K562 (cell line): ENCODE measurements at regions not wholly inside any gene's neighbourhood (a gene's known extent, or its start where the extent isn't known, plus 50 kb on each side); places are given as distances from the start of the nearest gene placed in this dataset.

Experiments used
- AFF4 ChIP-seq: sonication (generic); formaldehyde crosslinking; IDR thresholded peaks from 2 replicates; pipeline ENCODE4 v1.8.0; 2023; ENCODE audit warnings: mild to moderate bottlenecking, missing genetic modification reagents
- EP400 ChIP-seq: fragments of 450-650 bp; IDR thresholded peaks from 2 replicates; pipeline ENCODE4 v1.6.1; 2017; ENCODE audit warnings: antibody characterized with exemption, mild to moderate bottlenecking, moderate library complexity
- GABPB1 ChIP-seq: sonication (generic); formaldehyde crosslinking; IDR thresholded peaks from 2 replicates; pipeline ENCODE4 v1.8.0; 2022; ENCODE audit warnings: mild to moderate bottlenecking, missing genetic modification reagents
- HDAC6 ChIP-seq: IDR thresholded peaks from 2 replicates; pipeline ENCODE4 v1.6.1; 2012; ENCODE audit warnings: low read depth, mild to moderate bottlenecking, control low read depth, inconsistent platforms, low read length, moderate library complexity
- HMGN3 ChIP-seq: IDR thresholded peaks from 2 replicates; pipeline ENCODE4 v1.6.1; 2011; ENCODE audit warnings: borderline replicate concordance, low read depth, mild to moderate bottlenecking, mixed read lengths, low read length; ENCODE audit not compliant: insufficient read length; ENCODE audit errors: extremely low read depth
- HNRNPLL ChIP-seq: fragments of 200-400 bp; formaldehyde crosslinking; IDR thresholded peaks from 2 replicates; pipeline ENCODE4 v1.6.1; 2017; ENCODE audit warnings: low read length, low read depth, mild to moderate bottlenecking; ENCODE audit not compliant: poor library complexity, severe bottlenecking
- MECOM ChIP-seq: fragments of 250-450 bp; sonication (Bioruptor Pico); IDR thresholded peaks from 2 replicates; pipeline ENCODE4 v1.8.0; 2022; ENCODE audit warnings: inconsistent platforms
- MYNN ChIP-seq, 2 experiments: sonication (generic); formaldehyde crosslinking in 1 of 2; IDR thresholded peaks; 2 replicates each; pipeline versions ENCODE4 v1.5.0 to v1.6.1; 2016 to 2020; ENCODE audit warnings: antibody characterized with exemption in 1 of 2, missing genetic modification reagents in 1 of 2
- NCOR1 ChIP-seq: fragments of 450-650 bp; IDR thresholded peaks from 2 replicates; pipeline ENCODE4 v1.6.1; 2016; ENCODE audit warnings: mild to moderate bottlenecking, moderate library complexity
- NUFIP1 ChIP-seq: fragments of 450-650 bp; IDR thresholded peaks from 2 replicates; pipeline ENCODE4 v1.6.1; 2018; ENCODE audit not compliant: partially characterized antibody
- PHF8 ChIP-seq: fragments of 200-600 bp; sonication (generic); IDR thresholded peaks from 2 replicates; pipeline ENCODE4 v1.6.1; 2012; ENCODE audit warnings: mixed run types, mild to moderate bottlenecking, inconsistent platforms, low read length, moderate library complexity, borderline replicate concordance
- PRDM10 ChIP-seq: fragments of 450-650 bp; IDR thresholded peaks from 2 replicates; pipeline ENCODE4 v1.6.1; 2018; ENCODE audit not compliant: partially characterized antibody
- RBM34 ChIP-seq: fragments of 200-400 bp; formaldehyde crosslinking; IDR thresholded peaks from 2 replicates; pipeline ENCODE4 v1.6.1; 2018; ENCODE audit warnings: low read length, borderline replicate concordance; ENCODE audit not compliant: insufficient read depth
- RFX1 ChIP-seq: fragments of 450-650 bp; IDR thresholded peaks from 2 replicates; pipeline ENCODE4 v1.6.1; 2016; ENCODE audit warnings: mild to moderate bottlenecking, moderate library complexity
- TBP ChIP-seq: optimal IDR thresholded peaks from 2 replicates; pipeline ENCODE3; 2011; ENCODE audit warnings: low read depth, low read length, improper control_type of control experiment
- ZMIZ1 ChIP-seq, 2 experiments: fragments of 150-350 bp in 1 of 2; IDR thresholded peaks; 2 replicates each; pipeline ENCODE4 v1.6.1; 2012 to 2016; ENCODE audit warnings: low read depth in 2 of 2, low read length in 2 of 2, mild to moderate bottlenecking in 1 of 2, moderate library complexity in 1 of 2
- ZNF232 ChIP-seq: sonication (generic); formaldehyde crosslinking; IDR thresholded peaks from 2 replicates; pipeline ENCODE4 v1.8.0; 2022; ENCODE audit warnings: mild to moderate bottlenecking, missing genetic modification reagents
- ZNF583 ChIP-seq: fragments of 250-450 bp; sonication (Bioruptor Pico); IDR thresholded peaks from 2 replicates; pipeline ENCODE4 v1.4.0; 2020

GRCh38 chr9:129496473-129497004 lies 124.4 kb downstream of the C9orf50 start (continued):
- 0 out of 2 replicates have a peak, but pooled peaks have one; percentile 24 for TF ChIP-seq AFF4 (CRISPR knock-in tag)
- no peak for TF ChIP-seq RFX1
- peak; percentile 49 for TF ChIP-seq HMGN3
- no peak for TF ChIP-seq PHF8
- no peak for TF ChIP-seq EP400
- no peak for TF ChIP-seq NCOR1
- peak; percentile 33; the same call in 1 of the 2 replicates for TF ChIP-seq GABPB1 (CRISPR knock-in tag)
- TF ChIP-seq HNRNPLL, result no peak
- no peak for TF ChIP-seq NUFIP1
- no peak for TF ChIP-seq ZMIZ1 (IDR thresholded peaks at IDR 0.05; ENCODE audit: low read depth in 2 of 2, low read length in 2 of 2)
- peak; percentile 65 for TF ChIP-seq PRDM10
- TF ChIP-seq MYNN (IDR thresholded peaks at IDR 0.05), result peak; percentile 76; the same call in 1 of the 2 replicates
- TF ChIP-seq MYNN (CRISPR knock-in tag; IDR thresholded peaks at IDR 0.05), result no peak
- no peak for TF ChIP-seq HDAC6
- TF ChIP-seq MECOM, result no peak
- TF ChIP-seq ZNF232 (CRISPR knock-in tag), result no peak
- TF ChIP-seq ZNF583 (CRISPR knock-in tag), result no peak
- TF ChIP-seq RBM34, result no peak
- no peak for TF ChIP-seq TBP
